IPS DF 4.7 (cell line): ENCODE measurements at regions not wholly inside any gene's neighbourhood (a gene's known extent, or its start where the extent isn't known, plus 50 kb on each side); places are given as distances from the start of the nearest gene placed in this dataset.

Experiments
- DNase-seq: peaks from one replicate; pipeline ENCODE4 v3.0.0-alpha.2; 2013; ENCODE audit warnings: low spot score; ENCODE audit errors: extremely low read depth

GRCh38 chr12:82040987-82041743, 282.0 kb upstream of the PPFIA2 start:
- DNase-seq, result no peak

GRCh38 chr12:82034769-82035168, 275.6 kb upstream of the PPFIA2 start:
- no peak for DNase-seq

- no peak for DNase-seq
Observed at GRCh38 chr12:82029936-82030335, 270.8 kb upstream of the PPFIA2 start.

GRCh38 chr12:82028772-82029171, 269.6 kb upstream of the PPFIA2 start:
- no peak for DNase-seq

- no peak for DNase-seq
Observed at GRCh38 chr12:82027612-82028011, 268.5 kb upstream of the PPFIA2 start.

GRCh38 chr12:82025462-82025861, 266.3 kb upstream of the PPFIA2 start:
- DNase-seq, result no peak

GRCh38 chr12:82019533-82019932, 260.4 kb upstream of the PPFIA2 start:
- DNase-seq, result peak; percentile 25

- DNase-seq, result no peak
Observed at GRCh38 chr12:82015623-82016347, 256.6 kb upstream of the PPFIA2 start.

- DNase-seq, result no peak
Observed at GRCh38 chr12:82012176-82012575, 253.0 kb upstream of the PPFIA2 start.

GRCh38 chr12:82009524-82009923, 250.4 kb upstream of the PPFIA2 start:
- no peak for DNase-seq

- no peak for DNase-seq
Observed at GRCh38 chr12:82008251-82008650, 249.1 kb upstream of the PPFIA2 start.

- no peak for DNase-seq
Observed at GRCh38 chr12:81998761-81999378, 239.7 kb upstream of the PPFIA2 start.

GRCh38 chr12:81992461-81992860, 233.3 kb upstream of the PPFIA2 start:
- peak; percentile 16 for DNase-seq

GRCh38 chr12:81991868-81992267, 232.7 kb upstream of the PPFIA2 start:
- DNase-seq, result no peak

- DNase-seq, result no peak
Observed at GRCh38 chr12:81988362-81988761, 229.2 kb upstream of the PPFIA2 start.

- no peak for DNase-seq
Observed at GRCh38 chr12:81987371-81987770, 228.2 kb upstream of the PPFIA2 start.

GRCh38 chr12:81976661-81977060, 217.5 kb upstream of the PPFIA2 start:
- DNase-seq, result no peak

GRCh38 chr12:81974762-81975161, 215.6 kb upstream of the PPFIA2 start:
- no peak for DNase-seq

- no peak for DNase-seq
Observed at GRCh38 chr12:81968421-81968820, 209.3 kb upstream of the PPFIA2 start.

GRCh38 chr12:81963636-81964035, 204.5 kb upstream of the PPFIA2 start:
- no peak for DNase-seq

- no peak for DNase-seq
Observed at GRCh38 chr12:81963026-81963425, 203.9 kb upstream of the PPFIA2 start.

GRCh38 chr12:81962126-81962856, 203.1 kb upstream of the PPFIA2 start:
- DNase-seq, result no peak
